ENCODE measurements at regions not wholly inside any gene's neighbourhood (a gene's known extent, or its start where the extent isn't known, plus 50 kb on each side); places are given as distances from the start of the nearest gene placed in this dataset.
"Not testable (repeated sequence)": the region's sequence is repeated elsewhere in the genome, so short reads cannot be mapped to it uniquely, and the experiment has no call there.

- DNase-seq = no peak
These were observed 110.7 kb upstream of the SMLR1 start for GRCh38 chr6:130716466-130716865.

- no peak for DNase-seq
These were observed 109.5 kb upstream of the SMLR1 start for GRCh38 chr6:130717657-130718056.

- DNase-seq = peak; percentile 23
These were observed 107.0 kb upstream of the SMLR1 start for GRCh38 chr6:130720076-130720715.

GRCh38 chr6:130724089-130724488 is 103.1 kb upstream of the SMLR1 start:
- DNase-seq = no peak

GRCh38 chr6:130725551-130725950 is 101.7 kb upstream of the SMLR1 start:
- no peak for DNase-seq

GRCh38 chr6:130728064-130728463 is 99.1 kb upstream of the SMLR1 start:
- not testable (repeated sequence) for DNase-seq

- no peak for DNase-seq
These were observed 96.6 kb upstream of the SMLR1 start for GRCh38 chr6:130730600-130730999.

- no peak for DNase-seq
These were observed 93.0 kb upstream of the SMLR1 start for GRCh38 chr6:130734161-130734560.

GRCh38 chr6:130740308-130740707 is 86.9 kb upstream of the SMLR1 start:
- DNase-seq = no peak

GRCh38 chr6:130742131-130742681 is 85.0 kb upstream of the SMLR1 start:
- no peak for DNase-seq

GRCh38 chr6:130743175-130743574 is 84.0 kb upstream of the SMLR1 start:
- DNase-seq = no peak

GRCh38 chr6:130744576-130745366 is 82.4 kb upstream of the SMLR1 start:
- DNase-seq = no peak

GRCh38 chr6:130748041-130748440 is 79.2 kb upstream of the SMLR1 start:
- DNase-seq = no peak

- no peak for DNase-seq
These were observed 77.8 kb upstream of the SMLR1 start for GRCh38 chr6:130749402-130749801.

- no peak for DNase-seq
These were observed 74.9 kb upstream of the SMLR1 start for GRCh38 chr6:130752267-130752666.

GRCh38 chr6:130754786-130755367 is 72.3 kb upstream of the SMLR1 start:
- no peak for DNase-seq

GRCh38 chr6:130755368-130756034 is 71.7 kb upstream of the SMLR1 start:
- DNase-seq = no peak

GRCh38 chr6:130756824-130757223 is 70.4 kb upstream of the SMLR1 start:
- DNase-seq = no peak

- DNase-seq = no peak
These were observed 68.4 kb upstream of the SMLR1 start for GRCh38 chr6:130758813-130759212.

- no peak for DNase-seq
These were observed 67.2 kb upstream of the SMLR1 start for GRCh38 chr6:130760006-130760405.

GRCh38 chr6:130761286-130761685 is 65.9 kb upstream of the SMLR1 start:
- DNase-seq = no peak

- DNase-seq = no peak
These were observed 62.0 kb upstream of the SMLR1 start for GRCh38 chr6:130765181-130765727.
